ENCODE measurements at regions not wholly inside any gene's neighbourhood (a gene's known extent, or its start where the extent isn't known, plus 50 kb on each side); places are given as distances from the start of the nearest gene placed in this dataset.

DNA sequence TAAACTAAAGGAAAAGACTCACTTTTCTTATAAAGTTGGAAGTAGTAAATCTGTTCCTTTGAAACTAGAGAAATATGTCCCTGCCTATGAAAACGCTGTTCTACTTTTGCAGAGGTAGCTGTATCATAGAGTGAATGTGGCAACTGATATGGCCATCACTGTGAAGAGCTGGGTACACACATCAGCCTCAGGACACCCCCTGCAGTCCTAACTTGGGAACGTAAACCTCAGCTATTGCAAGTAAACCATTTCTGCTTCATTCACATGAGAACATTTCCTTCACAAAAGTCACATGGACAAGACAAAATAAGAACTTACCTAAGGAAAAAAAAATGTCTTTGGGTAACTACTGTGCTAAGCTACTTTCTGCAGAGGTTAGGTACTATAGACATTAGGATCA is 233.3 kb upstream of the PPFIA2 start:
- Histone ChIP-seq H3K4me1 (ENCODE audit: control insufficient read depth, insufficient read depth, low read length) (no peaks in the 10 kb centered on the region), H3K27ac (ENCODE audit: low read depth, low read length) (no peak overlapping the region), H3K9ac (ENCODE audit: extremely low read depth, low read length, poor library complexity, severe bottlenecking) (no peak overlapping the region), H3K27me3 (ENCODE audit: control insufficient read depth, insufficient read depth, low read length, poor library complexity, severe bottlenecking) (no peaks in the 10 kb centered on the region), H3K4me3 (ENCODE audit: low read length) (no peak overlapping the region), H3K36me3 (ENCODE audit: control insufficient read depth, insufficient read depth, low read length) (no peaks in the 10 kb centered on the region), H3K9me3 (ENCODE audit: control insufficient read depth, low read length) (peaks cover 9% of the 10 kb centered on the region)
- H3K4me3 Mint-ChIP-seq = no peak overlapping the region
- no peaks in the 10 kb centered on the region for H3K27me3 Mint-ChIP-seq (ENCODE audit: insufficient read depth)
- 39% methylated on average over 2 of the region's 2 CpGs; no CpG with 5 or more reads in 1 of the 2 experiments for WGBS, 2 experiments (ENCODE audit: insufficient coverage in 1 of 2, insufficient read length in 1 of 2)
- H3K27ac Mint-ChIP-seq = no peak overlapping the region
- no peaks in the 10 kb centered on the region for H3K36me3 Mint-ChIP-seq (ENCODE audit: low read depth)
- TF ChIP-seq CTCF (conservative IDR thresholded peaks at IDR 0.05) = peak; percentile 80
- H3K9me3 Mint-ChIP-seq = peaks cover 6% of the 10 kb centered on the region
- H3K4me1 Mint-ChIP-seq = peaks cover 20% of the 10 kb centered on the region
- DNase-seq = peak; percentile 84

- Histone ChIP-seq H3K36me3 (ENCODE audit: control insufficient read depth, insufficient read depth, low read length) (no peaks in the 10 kb centered on the region), H3K4me3 (ENCODE audit: low read length) (no peak overlapping the region), H3K4me1 (ENCODE audit: control insufficient read depth, insufficient read depth, low read length) (no peaks in the 10 kb centered on the region), H3K27ac (ENCODE audit: low read depth, low read length) (no peak overlapping the region), H3K9me3 (ENCODE audit: control insufficient read depth, low read length) (peaks cover 9% of the 10 kb centered on the region), H3K9ac (ENCODE audit: extremely low read depth, low read length, poor library complexity, severe bottlenecking) (no peak overlapping the region), H3K27me3 (ENCODE audit: control insufficient read depth, insufficient read depth, low read length, poor library complexity, severe bottlenecking) (no peaks in the 10 kb centered on the region)
- Mint-ChIP-seq H3K36me3 (ENCODE audit: low read depth) (no peaks in the 10 kb centered on the region), H3K4me1 (peaks cover 20% of the 10 kb centered on the region), H3K27me3 (ENCODE audit: insufficient read depth) (no peaks in the 10 kb centered on the region), H3K27ac (no peak overlapping the region), H3K4me3 (no peak overlapping the region), H3K9me3 (peaks cover 3% of the 10 kb centered on the region)
- no peak for DNase-seq
- TF ChIP-seq CTCF (conservative IDR thresholded peaks at IDR 0.05) = no peak
These were observed 232.7 kb upstream of the PPFIA2 start for GRCh38 chr12:81991868-81992267.

GRCh38 chr12:81988362-81988761 is 229.2 kb upstream of the PPFIA2 start:
- Histone ChIP-seq H3K9ac (ENCODE audit: extremely low read depth, low read length, poor library complexity, severe bottlenecking) (no peak overlapping the region), H3K36me3 (ENCODE audit: control insufficient read depth, insufficient read depth, low read length) (no peaks in the 10 kb centered on the region), H3K9me3 (ENCODE audit: control insufficient read depth, low read length) (peaks cover 9% of the 10 kb centered on the region), H3K4me1 (ENCODE audit: control insufficient read depth, insufficient read depth, low read length) (no peaks in the 10 kb centered on the region), H3K27ac (ENCODE audit: low read depth, low read length) (no peak overlapping the region), H3K4me3 (ENCODE audit: low read length) (no peak overlapping the region), H3K27me3 (ENCODE audit: control insufficient read depth, insufficient read depth, low read length, poor library complexity, severe bottlenecking) (no peaks in the 10 kb centered on the region)
- Mint-ChIP-seq H3K4me1 (peaks cover 20% of the 10 kb centered on the region), H3K27ac (no peak overlapping the region), H3K4me3 (no peak overlapping the region), H3K9me3 (peaks cover 17% of the 10 kb centered on the region), H3K27me3 (ENCODE audit: insufficient read depth) (no peaks in the 10 kb centered on the region), H3K36me3 (ENCODE audit: low read depth) (no peaks in the 10 kb centered on the region)
- no peak for DNase-seq
- no CpG with 5 or more reads among the region's 1 CpG for WGBS, 2 experiments (ENCODE audit: insufficient coverage in 1 of 2, insufficient read length in 1 of 2)
- no peak for TF ChIP-seq CTCF (conservative IDR thresholded peaks at IDR 0.05)
